Spleen (tissue), 7 donors: ENCODE measurements at regions not wholly inside any gene's neighbourhood (a gene's known extent, or its start where the extent isn't known, plus 50 kb on each side); places are given as distances from the start of the nearest gene placed in this dataset.

Experiments
- POLR2A ChIP-seq, 3 donors: fragments of 450-650 bp; IDR thresholded peaks; one replicate each; pipeline ENCODE4 v1.5.1; 2017; ENCODE audit warnings: antibody characterized with exemption in 3 of 3, mild to moderate bottlenecking in 1 of 3
- POLR2AphosphoS5 ChIP-seq, 3 donors: sonication (generic); formaldehyde crosslinking; IDR thresholded peaks; one replicate each; pipeline ENCODE4 v1.5.1; 2017; ENCODE audit warnings: antibody characterized with exemption in 3 of 3
- TF ChIP-seq, protein P1 (sequence below), 11 experiments: fragments of 200-600 bp in 7 of 11; fragments of 450-650 bp in 4 of 11; sonication (generic) in 4 of 11; IDR thresholded peaks in 8 of 11; conservative IDR thresholded peaks in 3 of 11; 1 replicate in 7 of 11; 2 replicates in 4 of 11; pipeline versions ENCODE4 v1.4.0 to v1.8.0; 2016 to 2021; ENCODE audit warnings: antibody characterized with exemption in 11 of 11, inconsistent platforms in 4 of 11, mild to moderate bottlenecking in 1 of 11
- donor health status: DM: no; HTN: no; CAD: no; lungs with moderate emphysema.
- donor health status: DM: no; HTN: no; CAD: no.
- donor health status: DM: no; HTN: no; CAD: no.

GRCh38 chr7:84857336-84857735, 329.5 kb downstream of the SEMA3D start:
- TF ChIP-seq POLR2A (IDR thresholded peaks at IDR 0.05) (no peak), POLR2AphosphoS5 (IDR thresholded peaks at IDR 0.05) (no peak)
- TF ChIP-seq, protein P1, sequence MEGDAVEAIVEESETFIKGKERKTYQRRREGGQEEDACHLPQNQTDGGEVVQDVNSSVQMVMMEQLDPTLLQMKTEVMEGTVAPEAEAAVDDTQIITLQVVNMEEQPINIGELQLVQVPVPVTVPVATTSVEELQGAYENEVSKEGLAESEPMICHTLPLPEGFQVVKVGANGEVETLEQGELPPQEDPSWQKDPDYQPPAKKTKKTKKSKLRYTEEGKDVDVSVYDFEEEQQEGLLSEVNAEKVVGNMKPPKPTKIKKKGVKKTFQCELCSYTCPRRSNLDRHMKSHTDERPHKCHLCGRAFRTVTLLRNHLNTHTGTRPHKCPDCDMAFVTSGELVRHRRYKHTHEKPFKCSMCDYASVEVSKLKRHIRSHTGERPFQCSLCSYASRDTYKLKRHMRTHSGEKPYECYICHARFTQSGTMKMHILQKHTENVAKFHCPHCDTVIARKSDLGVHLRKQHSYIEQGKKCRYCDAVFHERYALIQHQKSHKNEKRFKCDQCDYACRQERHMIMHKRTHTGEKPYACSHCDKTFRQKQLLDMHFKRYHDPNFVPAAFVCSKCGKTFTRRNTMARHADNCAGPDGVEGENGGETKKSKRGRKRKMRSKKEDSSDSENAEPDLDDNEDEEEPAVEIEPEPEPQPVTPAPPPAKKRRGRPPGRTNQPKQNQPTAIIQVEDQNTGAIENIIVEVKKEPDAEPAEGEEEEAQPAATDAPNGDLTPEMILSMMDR (IDR thresholded peaks at IDR 0.05 in 8 of 11, conservative IDR thresholded peaks at IDR 0.05 in 3 of 11), result no peak
